Uterus (tissue), 3 donors: ENCODE measurements at regions not wholly inside any gene's neighbourhood (a gene's known extent, or its start where the extent isn't known, plus 50 kb on each side); places are given as distances from the start of the nearest gene placed in this dataset.

Experiments used
- DNase-seq, 2 donors: peaks; one replicate each; pipeline ENCODE4 v3.0.0-alpha.2; 2019 to 2020
- H3K27ac ChIP-seq, 2 donors: fragments of 200-600 bp; sonication (generic); 1 replicate in 1 of 2; 2 replicates in 1 of 2; pipeline ENCODE4 v1.5.1; 2016 to 2018
- H3K27me3 ChIP-seq, 2 donors: fragments of 200-600 bp; sonication (generic); one replicate each; pipeline ENCODE4 v1.5.1; 2018 to 2019; ENCODE audit warnings: control low read depth in 1 of 2
- H3K36me3 ChIP-seq, 2 donors: fragments of 200-600 bp; sonication (generic); one replicate each; pipeline ENCODE4 v1.5.1; 2019; ENCODE audit warnings: control low read depth in 1 of 2
- H3K4me1 ChIP-seq, 2 donors: fragments of 200-600 bp; sonication (generic); one replicate each; pipeline ENCODE4 v1.5.1; 2018 to 2019; ENCODE audit warnings: control low read depth in 1 of 2
- H3K4me3 ChIP-seq, 2 donors: fragments of 200-600 bp; sonication (generic); 1 replicate in 1 of 2; 2 replicates in 1 of 2; pipeline ENCODE4 v1.5.1; 2018 to 2019; ENCODE audit warnings: mild to moderate bottlenecking in 1 of 2
- H3K9me3 ChIP-seq, 2 donors: fragments of 200-600 bp; sonication (generic); one replicate each; pipeline ENCODE4 v1.5.1; 2019; ENCODE audit warnings: control low read depth in 1 of 2
- POLR2A ChIP-seq, 2 donors: fragments of 450-650 bp; IDR thresholded peaks; one replicate each; pipeline ENCODE4 v1.6.1; 2016; ENCODE audit warnings: antibody characterized with exemption in 2 of 2, mild to moderate bottlenecking in 1 of 2, moderate library complexity in 1 of 2
- intact Hi-C: fragments of 100-400 bp; cut with DNase I; formaldehyde crosslinking; loops from one replicate; pipeline ENCODE4 v1.15.1; 2023; ENCODE audit warnings: low total_unique reads
- TF ChIP-seq, protein P1 (sequence below), 4 experiments: fragments of 200-600 bp in 2 of 4; fragments of 450-650 bp in 2 of 4; sonication (generic) in 2 of 4; IDR thresholded peaks; one replicate each; pipeline ENCODE4 v1.5.1; 2016 to 2019; ENCODE audit warnings: antibody characterized with exemption in 4 of 4, mild to moderate bottlenecking in 2 of 4, moderate library complexity in 1 of 4
- donor health status: DM: yes; HTN: yes; CAD: no.

DNA sequence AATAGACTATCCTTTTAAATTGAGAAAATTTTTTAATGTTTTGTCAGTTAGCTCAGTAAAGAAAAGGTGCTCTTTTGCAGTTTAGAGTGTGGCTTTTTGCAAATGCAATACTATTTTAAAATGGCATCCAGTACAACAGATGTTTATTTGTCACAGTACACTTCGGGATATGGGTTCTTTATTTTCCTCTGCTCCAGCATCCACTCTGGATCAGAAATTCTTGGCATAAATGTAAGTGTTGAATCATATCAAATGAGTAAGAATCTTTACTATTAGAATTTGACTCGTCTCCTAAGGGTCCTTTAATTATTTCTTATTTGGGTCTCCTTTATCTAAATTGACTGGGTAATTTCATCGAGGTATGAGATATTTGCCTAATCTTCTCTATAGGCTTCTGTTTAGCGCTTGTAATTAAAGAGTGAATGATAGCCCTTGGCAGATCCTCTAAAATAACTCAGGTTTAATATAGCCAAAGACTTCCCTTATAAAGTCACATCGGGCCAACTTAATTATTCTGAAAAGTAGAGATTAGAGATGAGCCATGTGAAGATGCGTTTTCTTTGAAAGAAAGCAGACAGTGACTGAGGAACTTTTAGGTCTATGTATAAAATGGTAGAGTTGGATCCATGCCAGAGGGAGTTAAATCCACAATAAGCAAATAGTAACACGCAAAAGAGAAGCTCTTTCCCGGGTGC lies 132.7 kb downstream of the CASP12 start:
- no peak for TF ChIP-seq POLR2A (IDR thresholded peaks at IDR 0.05)
- TF ChIP-seq, protein P1, sequence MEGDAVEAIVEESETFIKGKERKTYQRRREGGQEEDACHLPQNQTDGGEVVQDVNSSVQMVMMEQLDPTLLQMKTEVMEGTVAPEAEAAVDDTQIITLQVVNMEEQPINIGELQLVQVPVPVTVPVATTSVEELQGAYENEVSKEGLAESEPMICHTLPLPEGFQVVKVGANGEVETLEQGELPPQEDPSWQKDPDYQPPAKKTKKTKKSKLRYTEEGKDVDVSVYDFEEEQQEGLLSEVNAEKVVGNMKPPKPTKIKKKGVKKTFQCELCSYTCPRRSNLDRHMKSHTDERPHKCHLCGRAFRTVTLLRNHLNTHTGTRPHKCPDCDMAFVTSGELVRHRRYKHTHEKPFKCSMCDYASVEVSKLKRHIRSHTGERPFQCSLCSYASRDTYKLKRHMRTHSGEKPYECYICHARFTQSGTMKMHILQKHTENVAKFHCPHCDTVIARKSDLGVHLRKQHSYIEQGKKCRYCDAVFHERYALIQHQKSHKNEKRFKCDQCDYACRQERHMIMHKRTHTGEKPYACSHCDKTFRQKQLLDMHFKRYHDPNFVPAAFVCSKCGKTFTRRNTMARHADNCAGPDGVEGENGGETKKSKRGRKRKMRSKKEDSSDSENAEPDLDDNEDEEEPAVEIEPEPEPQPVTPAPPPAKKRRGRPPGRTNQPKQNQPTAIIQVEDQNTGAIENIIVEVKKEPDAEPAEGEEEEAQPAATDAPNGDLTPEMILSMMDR (IDR thresholded peaks at IDR 0.05), result no peak
- intact Hi-C loops, result no loop called here
- no peak for DNase-seq

DNA sequence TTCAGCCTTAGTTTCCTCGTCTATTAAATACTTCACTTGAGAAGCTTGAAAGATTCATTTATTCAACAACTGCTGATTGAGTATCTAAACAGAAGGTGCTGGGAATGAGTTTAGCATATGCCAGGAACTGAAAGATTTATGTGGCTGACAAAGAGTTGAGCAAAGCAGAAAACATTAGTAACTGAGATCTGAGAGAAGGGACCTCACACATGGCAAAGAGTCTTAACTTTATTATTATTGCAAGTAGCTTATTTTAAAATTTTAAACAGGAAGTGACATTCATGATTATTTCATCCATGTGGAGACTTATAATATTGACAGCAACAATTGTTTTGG lies 133.6 kb downstream of the CASP12 start:
- intact Hi-C loops, result no loop called here
- DNase-seq, result no peak
- H3K36me3 ChIP-seq, result no peaks in the 10 kb centered on the region
- H3K4me1 ChIP-seq, result no peaks in the 10 kb centered on the region
- TF ChIP-seq POLR2A (IDR thresholded peaks at IDR 0.05), result no peak
- TF ChIP-seq, protein P1 (IDR thresholded peaks at IDR 0.05), result no peak
- H3K4me3 ChIP-seq, result no peak overlapping the region
- no peaks in the 10 kb centered on the region for H3K27me3 ChIP-seq
- no peak overlapping the region for H3K27ac ChIP-seq
- H3K9me3 ChIP-seq, result no peaks in the 10 kb centered on the region

More for the DNA sequence above, 132.7 kb downstream of the CASP12 start:
- Histone ChIP-seq H3K27me3 (no peaks in the 10 kb centered on the region), H3K9me3 (no peaks in the 10 kb centered on the region), H3K4me3 (no peak overlapping the region), H3K27ac (no peak overlapping the region), H3K4me1 (no peaks in the 10 kb centered on the region), H3K36me3 (no peaks in the 10 kb centered on the region)

DNA sequence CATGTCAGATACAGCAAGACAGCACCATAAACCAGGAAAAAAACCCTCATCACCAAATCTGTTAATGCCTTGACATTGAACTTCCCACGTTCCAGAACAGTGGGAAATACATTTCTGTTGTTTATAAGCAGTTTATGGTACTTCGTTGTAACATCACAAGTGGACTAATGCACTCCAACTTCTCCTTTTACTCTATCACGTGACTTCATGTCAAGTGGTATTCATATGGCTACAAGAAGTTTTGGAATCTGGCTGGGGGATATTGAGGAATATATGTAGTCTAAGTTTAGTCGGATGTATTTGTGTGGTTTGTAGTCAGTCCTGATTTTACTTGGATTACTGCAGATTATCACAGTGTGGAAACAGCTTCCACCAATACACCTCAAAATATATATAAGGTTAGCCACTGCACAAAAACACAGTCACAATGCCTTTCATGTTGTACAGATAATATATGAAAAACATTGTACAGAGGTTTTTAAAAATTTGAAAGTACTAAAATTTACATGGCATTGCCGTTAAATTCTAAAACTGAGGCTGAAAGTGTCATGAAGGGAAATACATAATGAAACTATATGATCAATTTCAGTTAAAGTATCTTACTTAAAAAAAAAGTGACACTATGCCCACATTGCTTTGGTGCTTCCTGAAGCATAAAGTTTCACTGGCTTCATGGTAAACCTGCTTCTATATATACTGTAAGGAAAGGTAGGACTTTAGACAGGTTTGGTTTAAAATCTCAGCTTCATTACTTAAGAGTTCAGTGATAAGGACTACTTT lies 134.1 kb downstream of the CASP12 start:
- Histone ChIP-seq H3K4me3 (no peak overlapping the region), H3K27me3 (no peaks in the 10 kb centered on the region), H3K9me3 (no peaks in the 10 kb centered on the region), H3K27ac (no peak overlapping the region), H3K4me1 (no peaks in the 10 kb centered on the region), H3K36me3 (no peaks in the 10 kb centered on the region)
- intact Hi-C loops, result no loop called here
- no peak for TF ChIP-seq POLR2A (IDR thresholded peaks at IDR 0.05)
- TF ChIP-seq, protein P1 (IDR thresholded peaks at IDR 0.05), result no peak
- no peak for DNase-seq

DNA sequence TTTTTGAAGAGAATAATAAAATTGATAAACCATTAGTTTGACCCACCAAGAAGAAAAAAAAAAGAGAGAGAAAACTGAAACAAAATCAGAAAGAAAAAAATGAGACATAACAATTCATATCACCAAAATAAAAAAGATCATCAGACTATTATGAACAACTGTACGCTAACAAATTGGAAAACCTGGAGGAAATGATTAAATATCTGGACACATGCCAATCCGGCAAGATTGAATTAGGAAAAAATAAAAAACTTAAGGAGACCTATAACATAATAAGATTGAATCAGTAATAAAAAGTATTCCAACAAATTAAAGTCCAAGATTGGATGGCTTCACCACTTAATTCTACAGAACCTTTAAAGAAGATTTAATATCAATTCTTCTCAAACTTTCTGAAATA lies 136.7 kb downstream of the CASP12 start:
- Histone ChIP-seq H3K36me3 (no peaks in the 10 kb centered on the region), H3K27ac (no peak overlapping the region), H3K4me1 (no peaks in the 10 kb centered on the region), H3K4me3 (no peak overlapping the region), H3K27me3 (no peaks in the 10 kb centered on the region), H3K9me3 (no peaks in the 10 kb centered on the region)
- intact Hi-C loops, result no loop called here
- DNase-seq, result no peak
- TF ChIP-seq POLR2A (IDR thresholded peaks at IDR 0.05), result no peak
- TF ChIP-seq, protein P1 (IDR thresholded peaks at IDR 0.05), result no peak

DNA sequence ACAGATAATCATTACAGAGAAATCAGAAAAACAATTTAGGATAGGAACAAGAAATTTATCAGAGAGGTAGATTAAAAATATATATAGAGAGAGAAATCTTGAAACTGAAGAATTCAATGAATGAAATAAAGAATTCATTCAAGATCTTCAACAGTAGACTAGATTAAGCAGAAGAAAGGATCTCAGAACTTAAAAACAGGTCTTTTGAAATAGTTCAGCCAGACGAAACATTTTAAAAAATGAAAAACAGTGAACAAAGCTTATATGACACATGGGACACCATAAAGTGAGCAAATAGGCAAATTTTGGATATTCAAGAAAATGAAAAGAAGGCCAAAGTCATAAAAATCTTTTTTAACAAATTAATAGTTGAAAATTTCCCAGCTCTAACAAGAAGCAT lies 138.8 kb downstream of the CASP12 start:
- no peaks in the 10 kb centered on the region for H3K4me1 ChIP-seq
- intact Hi-C loops, result no loop called here
- DNase-seq, result no peak
- no peaks in the 10 kb centered on the region for H3K36me3 ChIP-seq
- no peaks in the 10 kb centered on the region for H3K9me3 ChIP-seq
- no peak overlapping the region for H3K4me3 ChIP-seq
- TF ChIP-seq POLR2A (IDR thresholded peaks at IDR 0.05), result no peak
- no peak overlapping the region for H3K27ac ChIP-seq
- no peaks in the 10 kb centered on the region for H3K27me3 ChIP-seq
